Peyer's patch (tissue), 4 donors: ENCODE measurements at regions not wholly inside any gene's neighbourhood (a gene's known extent, or its start where the extent isn't known, plus 50 kb on each side); places are given as distances from the start of the nearest gene placed in this dataset.

ENCODE experiments used
- POLR2A ChIP-seq, 2 donors: fragments of 450-650 bp; IDR thresholded peaks; one replicate each; pipeline ENCODE4 v1.5.1; 2017; ENCODE audit warnings: antibody characterized with exemption in 2 of 2, mild to moderate bottlenecking in 2 of 2, moderate library complexity in 2 of 2
- TF ChIP-seq, protein P1 (sequence below), 6 experiments: fragments of 450-650 bp in 4 of 6; fragments of 200-600 bp in 2 of 6; sonication (generic) in 1 of 6; IDR thresholded peaks; one replicate each; pipeline ENCODE4 v1.5.1; 2017 to 2019; ENCODE audit warnings: antibody characterized with exemption in 6 of 6, mild to moderate bottlenecking in 3 of 6, moderate library complexity in 1 of 6

DNA sequence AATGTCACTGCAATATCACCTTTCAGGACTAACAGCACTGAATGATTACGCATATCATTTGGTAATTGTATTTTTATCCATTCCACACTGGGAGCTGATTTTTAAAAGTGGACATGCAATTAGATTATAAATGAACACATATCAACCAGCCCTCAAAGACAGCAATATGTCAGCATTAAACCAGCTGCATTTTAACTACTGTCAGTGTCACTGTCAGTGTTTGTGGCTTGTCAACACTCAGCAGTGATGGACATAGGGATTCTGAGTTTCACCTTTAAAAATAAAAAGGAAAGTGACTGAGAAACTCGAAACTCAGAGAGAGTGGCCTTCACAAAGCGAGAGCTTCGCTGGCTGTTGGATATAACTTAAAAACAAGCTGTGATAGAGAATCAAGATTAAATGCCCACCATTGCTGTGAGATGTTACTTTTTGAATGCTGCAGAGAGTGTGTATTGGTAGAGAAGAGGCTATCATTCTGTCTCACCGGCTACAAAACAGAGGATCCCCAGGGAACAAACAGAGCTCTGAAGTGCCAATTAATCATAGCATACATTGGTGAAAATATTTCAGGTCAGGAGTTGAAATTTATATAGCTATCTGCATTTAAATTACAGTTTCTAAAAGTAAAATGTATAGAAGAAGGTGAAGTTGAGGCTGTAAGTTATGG is 635.8 kb downstream of the SQOR start:
- TF ChIP-seq, protein P1, sequence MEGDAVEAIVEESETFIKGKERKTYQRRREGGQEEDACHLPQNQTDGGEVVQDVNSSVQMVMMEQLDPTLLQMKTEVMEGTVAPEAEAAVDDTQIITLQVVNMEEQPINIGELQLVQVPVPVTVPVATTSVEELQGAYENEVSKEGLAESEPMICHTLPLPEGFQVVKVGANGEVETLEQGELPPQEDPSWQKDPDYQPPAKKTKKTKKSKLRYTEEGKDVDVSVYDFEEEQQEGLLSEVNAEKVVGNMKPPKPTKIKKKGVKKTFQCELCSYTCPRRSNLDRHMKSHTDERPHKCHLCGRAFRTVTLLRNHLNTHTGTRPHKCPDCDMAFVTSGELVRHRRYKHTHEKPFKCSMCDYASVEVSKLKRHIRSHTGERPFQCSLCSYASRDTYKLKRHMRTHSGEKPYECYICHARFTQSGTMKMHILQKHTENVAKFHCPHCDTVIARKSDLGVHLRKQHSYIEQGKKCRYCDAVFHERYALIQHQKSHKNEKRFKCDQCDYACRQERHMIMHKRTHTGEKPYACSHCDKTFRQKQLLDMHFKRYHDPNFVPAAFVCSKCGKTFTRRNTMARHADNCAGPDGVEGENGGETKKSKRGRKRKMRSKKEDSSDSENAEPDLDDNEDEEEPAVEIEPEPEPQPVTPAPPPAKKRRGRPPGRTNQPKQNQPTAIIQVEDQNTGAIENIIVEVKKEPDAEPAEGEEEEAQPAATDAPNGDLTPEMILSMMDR (IDR thresholded peaks at IDR 0.05): no peak
- TF ChIP-seq POLR2A (IDR thresholded peaks at IDR 0.05): no peak
